Right renal pelvis (tissue), 4 donors: ENCODE measurements at regions not wholly inside any gene's neighbourhood (a gene's known extent, or its start where the extent isn't known, plus 50 kb on each side); places are given as distances from the start of the nearest gene placed in this dataset.

Source experiments
- DNase-seq, 4 donors: peaks; one replicate each; pipeline ENCODE4 v3.0.0-alpha.2; 2013; ENCODE audit warnings: low read depth in 4 of 4, low spot score in 3 of 4, missing footprints in 1 of 4

DNA sequence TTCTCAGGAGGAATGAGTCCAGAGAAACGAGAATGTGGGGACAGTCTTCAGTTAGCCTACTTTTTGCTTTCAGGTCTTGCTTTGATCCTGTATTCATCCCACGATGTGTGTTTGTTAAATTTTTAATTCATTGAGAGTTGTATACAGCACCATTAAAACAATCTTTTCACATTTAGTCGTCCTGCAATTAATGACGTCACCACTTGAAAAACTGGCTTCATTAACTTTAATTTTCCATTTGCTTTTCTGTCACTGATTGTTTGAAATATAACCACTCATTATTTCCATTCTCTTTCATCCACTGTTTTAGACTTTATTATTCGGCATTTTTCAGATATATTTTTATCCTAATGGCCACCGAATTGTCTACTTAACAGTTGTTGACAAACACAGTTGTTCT, 146.9 kb downstream of the TFEC start:
- no peak for DNase-seq

GRCh38 chr7:115881476-115881875, 149.1 kb downstream of the TFEC start:
- no peak for DNase-seq

DNA sequence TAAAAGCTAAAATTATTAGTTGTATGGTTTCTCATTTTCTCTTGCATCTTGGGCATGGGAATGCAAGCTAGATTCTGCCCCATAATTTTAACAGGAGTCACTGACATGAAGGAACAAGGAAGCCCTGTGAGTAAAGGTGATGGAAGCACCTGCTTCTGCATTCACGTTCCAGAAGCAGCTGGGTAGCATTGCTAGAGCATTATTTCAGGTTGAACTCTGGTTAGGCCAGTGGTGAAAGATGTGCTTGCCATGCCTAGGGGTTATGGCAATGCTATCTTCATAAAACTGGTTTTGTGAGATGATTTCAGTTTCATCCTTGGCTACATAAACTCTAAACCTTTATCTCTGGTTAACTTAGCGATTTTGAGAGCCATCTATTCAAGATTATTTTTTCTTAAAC, 151.4 kb downstream of the TFEC start:
- DNase-seq, result no peak

- no peak for DNase-seq
Observed at GRCh38 chr7:115869801-115870200, 160.8 kb downstream of the TFEC start.

DNA sequence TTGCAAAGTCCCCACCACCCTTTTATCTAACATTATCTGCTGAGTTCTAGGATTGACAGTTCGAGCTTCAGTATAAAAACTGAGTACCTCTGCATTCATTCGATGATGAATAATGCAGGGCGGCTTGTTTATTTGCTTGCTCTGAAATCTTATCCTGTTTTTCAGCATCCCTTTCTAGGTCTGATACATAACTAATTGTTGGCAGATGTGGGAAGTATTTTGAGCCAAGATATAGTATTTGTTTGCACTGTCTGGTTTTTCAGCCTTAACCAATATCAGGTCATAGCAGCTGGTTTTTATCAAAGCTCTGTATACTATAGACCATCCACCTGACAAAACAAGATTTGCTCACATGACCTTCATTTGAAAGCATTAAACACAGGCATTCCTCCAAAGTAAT, 161.4 kb downstream of the TFEC start:
- no peak for DNase-seq

DNA sequence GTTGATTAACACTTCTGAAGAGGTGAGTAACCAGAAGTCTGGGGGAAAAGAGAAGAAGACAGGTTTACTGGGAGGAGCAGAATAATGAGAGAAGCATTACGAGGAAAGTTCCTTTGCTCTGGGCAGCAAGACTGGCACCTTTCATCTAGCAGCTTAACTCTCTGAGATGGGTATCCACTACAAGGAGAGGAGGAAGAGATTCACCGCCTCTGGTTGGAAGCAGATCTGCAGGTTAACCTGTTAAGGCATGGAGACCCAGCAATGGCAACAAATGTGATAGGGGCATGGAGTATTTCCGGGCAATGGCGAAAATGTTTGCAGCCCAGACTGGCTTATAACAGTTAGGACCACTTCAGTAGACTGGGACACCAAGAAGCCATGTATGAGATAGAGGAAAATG, 162.2 kb downstream of the TFEC start:
- no peak for DNase-seq

- no peak for DNase-seq
Observed at GRCh38 chr7:115864082-115864481, 166.5 kb downstream of the TFEC start.

GRCh38 chr7:115851291-115851690, 179.3 kb downstream of the TFEC start:
- peak in 1 of 4 donors; percentile 3 for DNase-seq

- no peak for DNase-seq
Observed at GRCh38 chr7:115850774-115851173, 179.8 kb downstream of the TFEC start.

DNA sequence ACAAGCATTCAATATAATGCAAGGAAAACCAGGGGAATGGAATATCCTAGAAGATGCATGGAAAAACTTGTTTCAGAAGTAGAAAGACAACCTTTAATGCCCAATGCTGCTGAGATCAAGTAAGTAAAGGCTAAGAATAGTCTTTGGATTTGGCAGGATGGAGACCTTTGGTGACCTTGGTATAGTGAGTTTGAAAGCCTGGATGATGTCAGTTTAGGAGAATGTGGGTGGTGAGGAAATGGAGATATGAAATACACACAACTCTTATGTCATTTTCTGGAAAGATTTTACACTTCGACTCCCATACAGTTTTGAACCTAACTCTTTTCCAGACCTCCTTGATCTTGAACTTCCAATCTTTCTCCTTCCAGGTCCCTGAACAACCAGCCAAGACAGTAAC, 185.7 kb downstream of the TFEC start:
- no peak for DNase-seq

DNA sequence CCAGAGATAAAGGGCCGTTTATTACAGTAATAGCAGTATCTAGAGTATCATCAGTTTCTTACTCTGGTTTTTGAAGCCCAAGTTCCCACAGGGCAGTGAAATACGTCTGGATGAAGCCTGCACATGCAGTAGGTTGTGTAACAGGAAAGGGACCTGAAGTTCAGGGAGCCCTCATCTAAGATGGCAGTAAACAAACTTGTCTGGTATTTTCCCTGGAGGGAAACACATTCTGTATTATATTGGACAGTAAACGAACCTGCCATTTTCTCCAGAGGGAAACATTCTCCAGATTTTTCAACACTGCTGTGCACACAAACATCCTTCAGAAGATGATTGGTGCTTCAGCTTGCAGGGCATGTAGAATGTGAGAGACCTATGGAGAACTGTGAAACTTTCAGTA, 189.9 kb downstream of the TFEC start:
- no peak for DNase-seq

- no peak for DNase-seq
Observed at GRCh38 chr7:115838829-115839228, 191.7 kb downstream of the TFEC start.

- no peak for DNase-seq
Observed at GRCh38 chr7:115831371-115831770, 199.2 kb downstream of the TFEC start.

GRCh38 chr7:115827305-115828045, 203.1 kb downstream of the TFEC start:
- no peak for DNase-seq

DNA sequence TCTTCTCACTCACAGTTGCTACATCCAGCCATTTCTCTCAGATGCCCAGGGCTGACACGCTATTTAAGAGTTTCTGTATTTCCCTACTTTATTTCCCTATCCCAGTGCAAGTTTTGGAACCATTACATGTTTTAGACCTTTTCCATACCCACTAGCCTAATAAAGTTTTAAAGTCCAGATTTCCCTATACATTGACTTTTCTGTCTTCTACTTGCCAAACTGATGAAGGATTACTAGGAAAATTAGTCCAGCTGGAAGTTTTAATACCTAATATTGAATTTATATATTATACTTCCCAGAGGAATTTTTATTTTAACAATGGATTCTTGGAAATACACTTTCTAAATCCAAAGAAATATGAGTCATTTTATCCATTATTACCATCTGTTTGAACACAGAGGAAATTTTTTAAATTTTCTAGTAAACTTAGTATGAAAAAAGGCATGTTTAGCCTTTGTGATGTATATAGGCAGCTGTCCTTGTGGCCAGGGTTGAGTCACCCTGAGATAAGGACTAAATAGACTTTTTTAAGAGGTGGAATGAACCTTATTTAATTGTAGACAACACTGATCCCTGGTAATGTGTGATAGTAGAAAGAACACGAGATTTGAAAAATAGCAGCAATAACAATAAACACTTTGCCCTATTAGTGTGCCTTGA, 205.0 kb downstream of the TFEC start:
- DNase-seq, result no peak

GRCh38 chr7:115822801-115823200, 207.8 kb downstream of the TFEC start:
- no peak for DNase-seq

GRCh38 chr7:115822380-115822779, 208.2 kb downstream of the TFEC start:
- DNase-seq, result no peak

DNA sequence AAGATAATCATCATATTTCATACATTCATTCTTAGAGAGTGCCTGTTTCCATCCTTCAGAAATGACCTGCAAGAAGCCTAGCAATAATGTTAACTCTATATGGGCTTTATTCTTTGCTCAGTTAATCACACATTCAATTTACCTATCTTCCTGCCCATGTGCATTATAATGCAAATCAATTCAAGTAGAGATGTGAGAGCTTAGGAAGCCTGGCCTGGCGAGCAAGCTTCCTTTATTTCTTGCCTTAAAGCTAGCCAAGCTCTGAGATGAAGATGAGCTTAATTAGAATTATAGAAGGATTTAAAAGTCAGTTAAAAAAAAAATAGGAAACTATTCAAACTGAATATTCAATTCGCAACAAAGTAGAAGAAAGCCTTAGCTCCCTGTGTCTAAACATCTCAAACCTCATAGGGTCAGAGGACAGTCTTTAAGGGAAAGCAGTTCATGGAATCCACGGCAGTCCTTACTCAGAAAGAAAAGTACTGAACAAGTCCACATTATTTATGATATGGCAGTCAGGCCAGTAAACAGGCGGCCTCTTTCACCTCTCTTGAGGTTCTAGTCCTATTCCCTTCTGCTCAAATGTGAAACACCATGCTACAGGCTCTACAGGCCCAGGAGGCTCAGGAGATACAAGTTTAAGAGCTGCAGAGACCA, 214.1 kb downstream of the TFEC start:
- no peak for DNase-seq

DNA sequence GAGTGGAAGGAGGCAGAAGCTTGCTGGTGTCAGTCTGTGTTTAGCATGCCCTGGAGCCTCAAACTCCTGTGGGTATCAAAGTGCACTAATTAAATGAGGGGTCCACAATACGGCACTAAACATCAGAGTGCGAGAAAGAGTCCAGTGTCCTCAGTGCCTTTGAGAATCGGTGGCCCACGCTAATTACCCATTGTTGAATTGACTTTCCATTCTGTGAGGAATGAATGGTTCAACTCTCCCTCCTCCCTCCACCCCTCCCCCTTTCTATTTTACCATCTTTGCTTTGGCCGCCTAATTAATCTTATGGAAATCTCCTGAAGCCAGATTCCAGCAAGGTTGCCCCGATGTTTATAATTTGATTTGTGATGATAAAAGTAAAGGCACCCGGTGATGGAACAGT, 217.8 kb downstream of the TFEC start:
- no peak for DNase-seq

- no peak for DNase-seq
Observed at GRCh38 chr7:115805458-115805857, 225.1 kb downstream of the TFEC start.

DNA sequence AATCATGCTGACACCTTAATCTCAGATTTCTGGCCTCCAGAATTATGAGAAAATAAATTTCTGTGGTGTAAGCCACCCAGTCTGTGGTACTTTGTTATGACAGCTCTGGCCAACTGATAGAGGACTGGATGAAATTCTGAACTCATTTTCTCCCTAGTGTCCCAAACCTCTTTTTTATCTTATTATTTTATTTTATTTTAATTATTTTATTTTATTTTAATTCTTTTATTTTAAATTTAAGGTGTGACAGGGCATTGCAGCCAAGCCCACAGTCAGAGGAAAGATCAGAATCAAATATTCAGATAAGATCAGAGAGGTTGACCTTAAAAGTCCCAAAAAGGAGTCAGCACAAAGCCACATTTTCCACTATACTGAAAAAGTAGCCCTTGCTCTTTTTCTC, 228.1 kb downstream of the TFEC start:
- DNase-seq, result no peak

GRCh38 chr7:115799430-115799829, 231.1 kb downstream of the TFEC start:
- DNase-seq, result no peak
